Smooth muscle cell (in vitro differentiated cells): ENCODE measurements at regions not wholly inside any gene's neighbourhood (a gene's known extent, or its start where the extent isn't known, plus 50 kb on each side); places are given as distances from the start of the nearest gene placed in this dataset.

Experiments
- DNase-seq: peaks from one replicate; lab custom pipeline; 2025; ENCODE audit not compliant: unreplicated experiment; lab: John Stamatoyannopoulos, UW
- H2AFZ ChIP-seq: fragments of 200-600 bp; sonication (generic); 2 replicates; pipeline ENCODE4 v1.6.0; 2016; ENCODE audit warnings: antibody characterized with exemption, low read depth, mild to moderate bottlenecking
- H3F3A ChIP-seq: fragments of 200-600 bp; sonication (generic); 2 replicates; pipeline ENCODE4 v1.6.0; 2017; ENCODE audit warnings: antibody characterized with exemption, low read depth
- H3K27ac ChIP-seq: fragments of 200-600 bp; sonication (generic); 2 replicates; pipeline ENCODE4 v1.5.1; 2016; ENCODE audit warnings: low read depth, mild to moderate bottlenecking
- H3K27me3 ChIP-seq: fragments of 200-600 bp; sonication (generic); 2 replicates; pipeline ENCODE4 v1.6.1; 2016; ENCODE audit warnings: low read depth, mild to moderate bottlenecking
- H3K36me3 ChIP-seq: fragments of 200-600 bp; sonication (generic); 2 replicates; pipeline ENCODE4 v1.5.1; 2016; ENCODE audit warnings: low read depth
- H3K4me1 ChIP-seq: fragments of 200-600 bp; sonication (generic); 2 replicates; pipeline ENCODE4 v1.5.1; 2016; ENCODE audit warnings: low read depth
- H3K4me2 ChIP-seq: fragments of 200-600 bp; sonication (generic); 2 replicates; pipeline ENCODE4 v1.6.0; 2016; ENCODE audit warnings: mild to moderate bottlenecking
- H3K4me3 ChIP-seq: fragments of 200-600 bp; sonication (generic); 2 replicates; pipeline ENCODE4 v1.5.1; 2016; ENCODE audit warnings: mild to moderate bottlenecking
- H3K79me2 ChIP-seq: fragments of 200-600 bp; sonication (generic); 2 replicates; pipeline ENCODE4 v1.6.0; 2016; ENCODE audit warnings: low read depth, mild to moderate bottlenecking
- H3K9ac ChIP-seq: fragments of 200-600 bp; sonication (generic); 2 replicates; pipeline ENCODE4 v1.6.0; 2016; ENCODE audit warnings: low read depth
- H3K9me3 ChIP-seq: fragments of 200-600 bp; sonication (generic); replicated peaks from 2 replicates; pipeline ENCODE4 v1.5.1; 2016; ENCODE audit warnings: low read depth
- H4K20me1 ChIP-seq: fragments of 200-600 bp; sonication (generic); 2 replicates; pipeline ENCODE4 v1.6.0; 2016; ENCODE audit warnings: low read depth
- WGBS: methylation state at CpG from one replicate; pipeline ENCODE4 v1.1.7; 2016; ENCODE audit warnings: low lambda C conversion rate; 5-methylcytosine and 5-hydroxymethylcytosine counted together
- TF ChIP-seq, protein P1 (sequence below): fragments of 200-600 bp; sonication (generic); IDR thresholded peaks from 2 replicates; pipeline ENCODE4 v1.5.1; 2017; ENCODE audit warnings: borderline replicate concordance, mild to moderate bottlenecking, antibody characterized with exemption; ENCODE audit not compliant: insufficient read depth, poor library complexity, severe bottlenecking

- Histone ChIP-seq H4K20me1 (no peaks in the 10 kb centered on the region), H3K9ac (no peak overlapping the region), H3K27ac (no peak overlapping the region), H3K4me1 (peaks cover 31% of the 10 kb centered on the region), H2AFZ (no peak overlapping the region), H3K4me3 (no peak overlapping the region), H3K27me3 (peaks cover 97% of the 10 kb centered on the region), H3K4me2 (peak overlapping the region; percentile 24), H3K9me3 (no peaks in the 10 kb centered on the region), H3K36me3 (no peaks in the 10 kb centered on the region), H3F3A (no peaks in the 10 kb centered on the region), H3K79me2 (no peaks in the 10 kb centered on the region)
- TF ChIP-seq, protein P1, sequence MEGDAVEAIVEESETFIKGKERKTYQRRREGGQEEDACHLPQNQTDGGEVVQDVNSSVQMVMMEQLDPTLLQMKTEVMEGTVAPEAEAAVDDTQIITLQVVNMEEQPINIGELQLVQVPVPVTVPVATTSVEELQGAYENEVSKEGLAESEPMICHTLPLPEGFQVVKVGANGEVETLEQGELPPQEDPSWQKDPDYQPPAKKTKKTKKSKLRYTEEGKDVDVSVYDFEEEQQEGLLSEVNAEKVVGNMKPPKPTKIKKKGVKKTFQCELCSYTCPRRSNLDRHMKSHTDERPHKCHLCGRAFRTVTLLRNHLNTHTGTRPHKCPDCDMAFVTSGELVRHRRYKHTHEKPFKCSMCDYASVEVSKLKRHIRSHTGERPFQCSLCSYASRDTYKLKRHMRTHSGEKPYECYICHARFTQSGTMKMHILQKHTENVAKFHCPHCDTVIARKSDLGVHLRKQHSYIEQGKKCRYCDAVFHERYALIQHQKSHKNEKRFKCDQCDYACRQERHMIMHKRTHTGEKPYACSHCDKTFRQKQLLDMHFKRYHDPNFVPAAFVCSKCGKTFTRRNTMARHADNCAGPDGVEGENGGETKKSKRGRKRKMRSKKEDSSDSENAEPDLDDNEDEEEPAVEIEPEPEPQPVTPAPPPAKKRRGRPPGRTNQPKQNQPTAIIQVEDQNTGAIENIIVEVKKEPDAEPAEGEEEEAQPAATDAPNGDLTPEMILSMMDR = no peak
- 8% methylated on average over 20 of the region's 20 CpGs for WGBS
- no peak for DNase-seq
These were observed 73.2 kb downstream of the NCR2 start for GRCh38 chr6:41408576-41408975.

DNA sequence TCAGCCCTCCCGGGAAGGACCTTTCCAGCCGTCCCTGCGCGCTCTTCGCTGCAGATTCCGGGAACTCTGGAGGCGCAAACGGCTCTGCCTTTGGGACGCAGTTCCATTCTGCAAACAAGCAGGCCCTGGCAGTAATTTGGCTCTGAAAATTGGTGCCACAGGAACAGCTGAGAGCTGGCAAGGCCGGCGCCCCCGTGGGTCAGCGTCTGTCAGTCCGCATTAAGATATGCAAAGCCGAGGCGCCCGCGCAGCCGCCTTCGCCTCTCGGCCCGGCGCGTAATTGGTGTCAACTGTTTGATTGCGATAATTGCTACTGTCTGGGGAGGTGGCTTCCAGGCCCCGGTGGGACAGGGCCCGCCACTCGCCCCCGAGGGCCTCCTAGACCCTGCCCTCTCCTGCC is 73.6 kb downstream of the NCR2 start:
- no peaks in the 10 kb centered on the region for H3K9me3 ChIP-seq
- peak overlapping the region; percentile 24 for H3K4me2 ChIP-seq
- no peaks in the 10 kb centered on the region for H3K36me3 ChIP-seq
- H3K4me3 ChIP-seq = no peak overlapping the region
- H3F3A ChIP-seq = no peaks in the 10 kb centered on the region
- H4K20me1 ChIP-seq = no peaks in the 10 kb centered on the region
- H3K27me3 ChIP-seq = peaks cover 97% of the 10 kb centered on the region
- no peak overlapping the region for H3K27ac ChIP-seq
- no peak overlapping the region for H2AFZ ChIP-seq
- H3K9ac ChIP-seq = no peak overlapping the region
- WGBS = 5% methylated on average over 29 of the region's 29 CpGs
- peaks cover 31% of the 10 kb centered on the region for H3K4me1 ChIP-seq
- H3K79me2 ChIP-seq = no peaks in the 10 kb centered on the region
- DNase-seq = no peak
- TF ChIP-seq, protein P1 = no peak

GRCh38 chr6:41409489-41409888 is 74.1 kb downstream of the NCR2 start:
- WGBS = 44% methylated on average over 5 of the region's 5 CpGs
- Histone ChIP-seq H3K27ac (no peak overlapping the region), H4K20me1 (no peaks in the 10 kb centered on the region), H3K4me3 (no peak overlapping the region), H3K9me3 (no peaks in the 10 kb centered on the region), H3K4me1 (peaks cover 31% of the 10 kb centered on the region), H3K4me2 (no peak overlapping the region), H3F3A (no peaks in the 10 kb centered on the region), H3K27me3 (peaks cover 98% of the 10 kb centered on the region), H3K79me2 (no peaks in the 10 kb centered on the region), H3K36me3 (no peaks in the 10 kb centered on the region), H2AFZ (no peak overlapping the region), H3K9ac (no peak overlapping the region)
- no peak for DNase-seq
- TF ChIP-seq, protein P1 = no peak

DNA sequence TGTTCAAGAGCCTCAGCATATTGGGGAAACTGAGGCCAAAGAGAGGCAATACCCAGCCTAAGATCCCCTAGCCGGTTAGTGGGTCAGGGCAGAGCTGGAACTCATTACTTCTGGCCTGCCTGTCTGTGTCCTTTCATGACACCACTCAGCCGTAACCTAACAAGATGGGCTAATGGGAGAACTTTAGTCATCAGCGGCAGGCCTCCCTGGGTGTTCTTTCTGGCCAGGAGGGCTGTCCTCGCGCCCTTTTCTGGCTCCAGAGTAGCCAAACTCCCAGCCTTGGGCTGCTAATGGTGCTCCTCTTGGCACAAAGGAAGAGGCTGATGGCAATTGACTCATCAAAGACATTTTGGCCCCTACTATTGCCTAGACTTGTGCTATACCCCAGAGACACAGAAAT is 76.6 kb downstream of the NCR2 start:
- WGBS = 77% methylated on average over 5 of the region's 5 CpGs
- no peaks in the 10 kb centered on the region for H3K36me3 ChIP-seq
- no peak for DNase-seq
- TF ChIP-seq, protein P1 = no peak
- H3K4me3 ChIP-seq = no peak overlapping the region
- peaks cover 20% of the 10 kb centered on the region for H3K4me1 ChIP-seq
- H3K27ac ChIP-seq = no peak overlapping the region
- no peaks in the 10 kb centered on the region for H3F3A ChIP-seq
- no peaks in the 10 kb centered on the region for H3K9me3 ChIP-seq
- H3K9ac ChIP-seq = no peak overlapping the region
- no peak overlapping the region for H3K4me2 ChIP-seq
- H2AFZ ChIP-seq = no peak overlapping the region
- H3K79me2 ChIP-seq = no peaks in the 10 kb centered on the region
- H3K27me3 ChIP-seq = peaks cover 100% of the 10 kb centered on the region
- no peaks in the 10 kb centered on the region for H4K20me1 ChIP-seq
